GM23338 (cell line): ENCODE measurements at regions not wholly inside any gene's neighbourhood (a gene's known extent, or its start where the extent isn't known, plus 50 kb on each side); places are given as distances from the start of the nearest gene placed in this dataset.

Source experiments
- CREB1 ChIP-seq: fragments of 250-450 bp; sonication (Bioruptor Pico); IDR thresholded peaks from 2 replicates; pipeline ENCODE4 v1.5.0; 2020; ENCODE audit warnings: low read depth, mild to moderate bottlenecking, moderate library complexity
- EZH2 ChIP-seq: fragments of 200-600 bp; sonication (generic); IDR thresholded peaks from one replicate; pipeline ENCODE4 v1.8.0; 2017; ENCODE audit warnings: antibody characterized with exemption, mild to moderate bottlenecking, low read depth; ENCODE audit not compliant: unreplicated experiment
- EZH2phosphoT487 ChIP-seq: fragments of 200-600 bp; sonication (generic); IDR thresholded peaks from one replicate; pipeline ENCODE4 v1.8.1; 2018; ENCODE audit warnings: antibody characterized with exemption; ENCODE audit not compliant: unreplicated experiment
- JUNB ChIP-seq: IDR thresholded peaks from one replicate; pipeline ENCODE4 v1.6.1; 2016; ENCODE audit warnings: antibody characterized with exemption; ENCODE audit not compliant: unreplicated experiment
- NANOG ChIP-seq: IDR thresholded peaks from 2 replicates; pipeline ENCODE4 v1.6.1; 2016; ENCODE audit warnings: antibody characterized with exemption, borderline replicate concordance
- POLR2AphosphoS5 ChIP-seq: IDR thresholded peaks from 2 replicates; pipeline ENCODE4 v1.6.1; 2016; ENCODE audit warnings: antibody characterized with exemption, low read depth
- STAT1 ChIP-seq: IDR thresholded peaks from one replicate; pipeline ENCODE4 v1.6.1; 2016; ENCODE audit warnings: antibody characterized with exemption; ENCODE audit not compliant: unreplicated experiment
- ZNF114 ChIP-seq: fragments of 250-450 bp; sonication (Bioruptor Pico); IDR thresholded peaks from 2 replicates; pipeline ENCODE4 v1.5.0; 2020; ENCODE audit warnings: mild to moderate bottlenecking, moderate library complexity
- ZNF331 ChIP-seq: fragments of 250-450 bp; sonication (Bioruptor Pico); IDR thresholded peaks from 2 replicates; pipeline ENCODE4 v1.5.0; 2020; ENCODE audit warnings: low read depth, mild to moderate bottlenecking, moderate library complexity
- TF ChIP-seq, protein P1 (sequence below), 2 experiments: fragments of 200-600 bp in 1 of 2; sonication (generic) in 1 of 2; conservative IDR thresholded peaks; 2 replicates each; pipeline versions ENCODE4 v1.5.1 to v1.6.1; 2016 to 2017; ENCODE audit warnings: antibody characterized with exemption in 2 of 2, low read depth in 2 of 2, mild to moderate bottlenecking in 2 of 2, moderate library complexity in 1 of 2
- TF ChIP-seq, protein P2 (sequence below): IDR thresholded peaks from one replicate; pipeline ENCODE4 v1.6.1; 2018; ENCODE audit warnings: antibody characterized with exemption; ENCODE audit not compliant: unreplicated experiment
- TF ChIP-seq, protein P3 (sequence below): IDR thresholded peaks from 2 replicates; pipeline ENCODE4 v1.6.1; 2016; ENCODE audit warnings: antibody characterized with exemption
- TF ChIP-seq, protein P4 (sequence below): fragments of 250-450 bp; sonication (Bioruptor Pico); IDR thresholded peaks from 2 replicates; pipeline ENCODE4 v1.5.0; 2020; ENCODE audit warnings: mild to moderate bottlenecking, moderate library complexity

DNA sequence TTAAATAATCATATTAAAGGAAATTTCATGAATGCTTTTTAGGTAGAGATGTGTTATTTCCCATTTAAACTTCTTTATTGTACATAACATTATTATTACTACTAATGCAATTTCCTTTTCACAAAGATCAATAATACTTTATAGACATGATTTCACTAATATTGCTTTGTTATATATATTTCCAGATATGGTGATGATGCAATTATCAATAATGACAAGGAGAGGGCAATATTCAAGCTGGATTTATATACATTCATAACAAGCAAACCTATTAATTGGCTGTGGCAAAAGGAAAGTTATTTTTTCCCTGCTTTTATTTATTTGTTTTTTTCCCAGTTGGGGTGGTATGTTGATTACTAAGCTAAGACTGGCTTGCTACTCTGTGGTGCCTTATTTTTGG is 113.5 kb downstream of the RAP2B start:
- TF ChIP-seq, protein P1, sequence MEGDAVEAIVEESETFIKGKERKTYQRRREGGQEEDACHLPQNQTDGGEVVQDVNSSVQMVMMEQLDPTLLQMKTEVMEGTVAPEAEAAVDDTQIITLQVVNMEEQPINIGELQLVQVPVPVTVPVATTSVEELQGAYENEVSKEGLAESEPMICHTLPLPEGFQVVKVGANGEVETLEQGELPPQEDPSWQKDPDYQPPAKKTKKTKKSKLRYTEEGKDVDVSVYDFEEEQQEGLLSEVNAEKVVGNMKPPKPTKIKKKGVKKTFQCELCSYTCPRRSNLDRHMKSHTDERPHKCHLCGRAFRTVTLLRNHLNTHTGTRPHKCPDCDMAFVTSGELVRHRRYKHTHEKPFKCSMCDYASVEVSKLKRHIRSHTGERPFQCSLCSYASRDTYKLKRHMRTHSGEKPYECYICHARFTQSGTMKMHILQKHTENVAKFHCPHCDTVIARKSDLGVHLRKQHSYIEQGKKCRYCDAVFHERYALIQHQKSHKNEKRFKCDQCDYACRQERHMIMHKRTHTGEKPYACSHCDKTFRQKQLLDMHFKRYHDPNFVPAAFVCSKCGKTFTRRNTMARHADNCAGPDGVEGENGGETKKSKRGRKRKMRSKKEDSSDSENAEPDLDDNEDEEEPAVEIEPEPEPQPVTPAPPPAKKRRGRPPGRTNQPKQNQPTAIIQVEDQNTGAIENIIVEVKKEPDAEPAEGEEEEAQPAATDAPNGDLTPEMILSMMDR (conservative IDR thresholded peaks at IDR 0.05; ENCODE audit: low read depth in 2 of 2), result no peak
- no peak for TF ChIP-seq POLR2AphosphoS5
- no peak for TF ChIP-seq ZNF114 (CRISPR knock-in tag)
- TF ChIP-seq EZH2, result no peak
- TF ChIP-seq CREB1 (CRISPR knock-in tag), result no peak
- TF ChIP-seq, protein P2, sequence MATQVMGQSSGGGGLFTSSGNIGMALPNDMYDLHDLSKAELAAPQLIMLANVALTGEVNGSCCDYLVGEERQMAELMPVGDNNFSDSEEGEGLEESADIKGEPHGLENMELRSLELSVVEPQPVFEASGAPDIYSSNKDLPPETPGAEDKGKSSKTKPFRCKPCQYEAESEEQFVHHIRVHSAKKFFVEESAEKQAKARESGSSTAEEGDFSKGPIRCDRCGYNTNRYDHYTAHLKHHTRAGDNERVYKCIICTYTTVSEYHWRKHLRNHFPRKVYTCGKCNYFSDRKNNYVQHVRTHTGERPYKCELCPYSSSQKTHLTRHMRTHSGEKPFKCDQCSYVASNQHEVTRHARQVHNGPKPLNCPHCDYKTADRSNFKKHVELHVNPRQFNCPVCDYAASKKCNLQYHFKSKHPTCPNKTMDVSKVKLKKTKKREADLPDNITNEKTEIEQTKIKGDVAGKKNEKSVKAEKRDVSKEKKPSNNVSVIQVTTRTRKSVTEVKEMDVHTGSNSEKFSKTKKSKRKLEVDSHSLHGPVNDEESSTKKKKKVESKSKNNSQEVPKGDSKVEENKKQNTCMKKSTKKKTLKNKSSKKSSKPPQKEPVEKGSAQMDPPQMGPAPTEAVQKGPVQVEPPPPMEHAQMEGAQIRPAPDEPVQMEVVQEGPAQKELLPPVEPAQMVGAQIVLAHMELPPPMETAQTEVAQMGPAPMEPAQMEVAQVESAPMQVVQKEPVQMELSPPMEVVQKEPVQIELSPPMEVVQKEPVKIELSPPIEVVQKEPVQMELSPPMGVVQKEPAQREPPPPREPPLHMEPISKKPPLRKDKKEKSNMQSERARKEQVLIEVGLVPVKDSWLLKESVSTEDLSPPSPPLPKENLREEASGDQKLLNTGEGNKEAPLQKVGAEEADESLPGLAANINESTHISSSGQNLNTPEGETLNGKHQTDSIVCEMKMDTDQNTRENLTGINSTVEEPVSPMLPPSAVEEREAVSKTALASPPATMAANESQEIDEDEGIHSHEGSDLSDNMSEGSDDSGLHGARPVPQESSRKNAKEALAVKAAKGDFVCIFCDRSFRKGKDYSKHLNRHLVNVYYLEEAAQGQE, result no peak
- no peak for TF ChIP-seq EZH2phosphoT487
- no peak for TF ChIP-seq NANOG
- TF ChIP-seq, protein P3, sequence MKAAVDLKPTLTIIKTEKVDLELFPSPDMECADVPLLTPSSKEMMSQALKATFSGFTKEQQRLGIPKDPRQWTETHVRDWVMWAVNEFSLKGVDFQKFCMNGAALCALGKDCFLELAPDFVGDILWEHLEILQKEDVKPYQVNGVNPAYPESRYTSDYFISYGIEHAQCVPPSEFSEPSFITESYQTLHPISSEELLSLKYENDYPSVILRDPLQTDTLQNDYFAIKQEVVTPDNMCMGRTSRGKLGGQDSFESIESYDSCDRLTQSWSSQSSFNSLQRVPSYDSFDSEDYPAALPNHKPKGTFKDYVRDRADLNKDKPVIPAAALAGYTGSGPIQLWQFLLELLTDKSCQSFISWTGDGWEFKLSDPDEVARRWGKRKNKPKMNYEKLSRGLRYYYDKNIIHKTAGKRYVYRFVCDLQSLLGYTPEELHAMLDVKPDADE, result no peak
- no peak for TF ChIP-seq JUNB
- TF ChIP-seq STAT1, result no peak
- no peak for TF ChIP-seq ZNF331 (CRISPR knock-in tag)
- TF ChIP-seq, protein P4, sequence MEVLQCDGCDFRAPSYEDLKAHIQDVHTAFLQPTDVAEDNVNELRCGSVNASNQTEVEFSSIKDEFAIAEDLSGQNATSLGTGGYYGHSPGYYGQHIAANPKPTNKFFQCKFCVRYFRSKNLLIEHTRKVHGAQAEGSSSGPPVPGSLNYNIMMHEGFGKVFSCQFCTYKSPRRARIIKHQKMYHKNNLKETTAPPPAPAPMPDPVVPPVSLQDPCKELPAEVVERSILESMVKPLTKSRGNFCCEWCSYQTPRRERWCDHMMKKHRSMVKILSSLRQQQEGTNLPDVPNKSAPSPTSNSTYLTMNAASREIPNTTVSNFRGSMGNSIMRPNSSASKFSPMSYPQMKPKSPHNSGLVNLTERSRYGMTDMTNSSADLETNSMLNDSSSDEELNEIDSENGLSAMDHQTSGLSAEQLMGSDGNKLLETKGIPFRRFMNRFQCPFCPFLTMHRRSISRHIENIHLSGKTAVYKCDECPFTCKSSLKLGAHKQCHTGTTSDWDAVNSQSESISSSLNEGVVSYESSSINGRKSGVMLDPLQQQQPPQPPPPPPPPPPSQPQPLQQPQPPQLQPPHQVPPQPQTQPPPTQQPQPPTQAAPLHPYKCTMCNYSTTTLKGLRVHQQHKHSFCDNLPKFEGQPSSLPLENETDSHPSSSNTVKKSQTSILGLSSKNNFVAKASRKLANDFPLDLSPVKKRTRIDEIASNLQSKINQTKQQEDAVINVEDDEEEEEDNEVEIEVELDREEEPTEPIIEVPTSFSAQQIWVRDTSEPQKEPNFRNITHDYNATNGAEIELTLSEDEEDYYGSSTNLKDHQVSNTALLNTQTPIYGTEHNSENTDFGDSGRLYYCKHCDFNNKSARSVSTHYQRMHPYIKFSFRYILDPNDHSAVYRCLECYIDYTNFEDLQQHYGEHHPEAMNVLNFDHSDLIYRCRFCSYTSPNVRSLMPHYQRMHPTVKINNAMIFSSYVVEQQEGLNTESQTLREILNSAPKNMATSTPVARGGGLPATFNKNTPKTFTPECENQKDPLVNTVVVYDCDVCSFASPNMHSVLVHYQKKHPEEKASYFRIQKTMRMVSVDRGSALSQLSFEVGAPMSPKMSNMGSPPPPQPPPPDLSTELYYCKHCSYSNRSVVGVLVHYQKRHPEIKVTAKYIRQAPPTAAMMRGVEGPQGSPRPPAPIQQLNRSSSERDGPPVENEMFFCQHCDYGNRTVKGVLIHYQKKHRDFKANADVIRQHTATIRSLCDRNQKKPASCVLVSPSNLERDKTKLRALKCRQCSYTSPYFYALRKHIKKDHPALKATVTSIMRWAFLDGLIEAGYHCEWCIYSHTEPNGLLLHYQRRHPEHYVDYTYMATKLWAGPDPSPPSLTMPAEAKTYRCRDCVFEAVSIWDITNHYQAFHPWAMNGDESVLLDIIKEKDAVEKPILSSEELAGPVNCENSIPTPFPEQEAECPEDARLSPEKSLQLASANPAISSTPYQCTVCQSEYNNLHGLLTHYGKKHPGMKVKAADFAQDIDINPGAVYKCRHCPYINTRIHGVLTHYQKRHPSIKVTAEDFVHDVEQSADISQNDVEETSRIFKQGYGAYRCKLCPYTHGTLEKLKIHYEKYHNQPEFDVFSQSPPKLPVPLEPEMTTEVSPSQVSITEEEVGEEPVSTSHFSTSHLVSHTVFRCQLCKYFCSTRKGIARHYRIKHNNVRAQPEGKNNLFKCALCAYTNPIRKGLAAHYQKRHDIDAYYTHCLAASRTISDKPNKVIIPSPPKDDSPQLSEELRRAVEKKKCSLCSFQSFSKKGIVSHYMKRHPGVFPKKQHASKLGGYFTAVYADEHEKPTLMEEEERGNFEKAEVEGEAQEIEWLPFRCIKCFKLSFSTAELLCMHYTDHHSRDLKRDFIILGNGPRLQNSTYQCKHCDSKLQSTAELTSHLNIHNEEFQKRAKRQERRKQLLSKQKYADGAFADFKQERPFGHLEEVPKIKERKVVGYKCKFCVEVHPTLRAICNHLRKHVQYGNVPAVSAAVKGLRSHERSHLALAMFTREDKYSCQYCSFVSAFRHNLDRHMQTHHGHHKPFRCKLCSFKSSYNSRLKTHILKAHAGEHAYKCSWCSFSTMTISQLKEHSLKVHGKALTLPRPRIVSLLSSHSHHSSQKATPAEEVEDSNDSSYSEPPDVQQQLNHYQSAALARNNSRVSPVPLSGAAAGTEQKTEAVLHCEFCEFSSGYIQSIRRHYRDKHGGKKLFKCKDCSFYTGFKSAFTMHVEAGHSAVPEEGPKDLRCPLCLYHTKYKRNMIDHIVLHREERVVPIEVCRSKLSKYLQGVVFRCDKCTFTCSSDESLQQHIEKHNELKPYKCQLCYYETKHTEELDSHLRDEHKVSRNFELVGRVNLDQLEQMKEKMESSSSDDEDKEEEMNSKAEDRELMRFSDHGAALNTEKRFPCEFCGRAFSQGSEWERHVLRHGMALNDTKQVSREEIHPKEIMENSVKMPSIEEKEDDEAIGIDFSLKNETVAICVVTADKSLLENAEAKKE (CRISPR knock-in tag), result no peak
